LoVo (cell line): ENCODE measurements at regions not wholly inside any gene's neighbourhood (a gene's known extent, or its start where the extent isn't known, plus 50 kb on each side); places are given as distances from the start of the nearest gene placed in this dataset.
A peak's percentile ranks its signal among the peaks of the same experiment; 100 is the strongest.
"Not testable (repeated sequence)": the region's sequence is repeated elsewhere in the genome, so short reads cannot be mapped to it uniquely, and the experiment has no call there.

ENCODE experiments used
- DNase-seq: peaks from one replicate; pipeline ENCODE4 v3.0.0-alpha.2; 2016; ENCODE audit warnings: low spot score

DNA sequence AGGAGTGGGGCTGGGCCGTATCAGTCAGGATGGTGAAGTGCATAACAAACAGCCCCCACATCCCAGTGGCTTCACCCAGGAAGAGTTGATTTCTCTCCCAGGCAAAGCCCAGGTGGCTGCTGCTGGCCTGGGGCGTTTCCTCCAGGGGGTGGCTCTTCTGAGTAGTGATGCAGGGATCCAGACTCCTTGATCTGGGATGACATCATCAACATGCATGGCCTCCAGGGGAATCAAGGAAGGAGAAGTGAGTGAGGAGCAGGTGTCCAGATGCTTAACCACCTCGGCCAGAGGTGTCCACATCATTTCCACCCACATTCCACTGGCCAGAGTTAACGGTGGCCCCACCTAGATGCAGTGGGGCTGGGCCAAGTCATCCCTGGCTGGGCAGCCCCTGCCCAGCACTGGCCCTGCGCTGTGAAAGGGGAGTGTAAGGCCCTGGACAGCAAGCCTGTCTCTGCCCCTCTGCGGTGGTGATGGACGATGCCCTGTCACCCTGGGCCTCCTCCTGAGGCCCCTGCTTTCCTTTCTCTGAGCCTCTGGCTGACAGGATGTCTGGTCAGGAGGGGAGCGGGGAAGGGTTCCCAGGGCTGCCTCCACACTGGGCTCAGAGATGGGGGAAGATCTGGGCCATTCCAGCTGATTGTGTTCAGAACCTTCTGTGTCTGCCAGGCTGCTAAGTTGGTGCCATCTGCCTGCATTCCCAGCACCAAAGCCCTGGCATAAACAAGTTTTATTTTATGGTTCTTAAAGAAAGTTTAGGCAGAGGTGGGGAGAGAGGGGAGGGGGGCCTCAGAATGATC is 598.2 kb downstream of the MATN1 start:
- DNase-seq, result no peak

- no peak for DNase-seq
Measured at GRCh38 chr1:30123896-30124295, 599.5 kb downstream of the MATN1 start.

- no peak for DNase-seq
Measured at GRCh38 chr1:30123036-30123435, 600.3 kb downstream of the MATN1 start.

DNA sequence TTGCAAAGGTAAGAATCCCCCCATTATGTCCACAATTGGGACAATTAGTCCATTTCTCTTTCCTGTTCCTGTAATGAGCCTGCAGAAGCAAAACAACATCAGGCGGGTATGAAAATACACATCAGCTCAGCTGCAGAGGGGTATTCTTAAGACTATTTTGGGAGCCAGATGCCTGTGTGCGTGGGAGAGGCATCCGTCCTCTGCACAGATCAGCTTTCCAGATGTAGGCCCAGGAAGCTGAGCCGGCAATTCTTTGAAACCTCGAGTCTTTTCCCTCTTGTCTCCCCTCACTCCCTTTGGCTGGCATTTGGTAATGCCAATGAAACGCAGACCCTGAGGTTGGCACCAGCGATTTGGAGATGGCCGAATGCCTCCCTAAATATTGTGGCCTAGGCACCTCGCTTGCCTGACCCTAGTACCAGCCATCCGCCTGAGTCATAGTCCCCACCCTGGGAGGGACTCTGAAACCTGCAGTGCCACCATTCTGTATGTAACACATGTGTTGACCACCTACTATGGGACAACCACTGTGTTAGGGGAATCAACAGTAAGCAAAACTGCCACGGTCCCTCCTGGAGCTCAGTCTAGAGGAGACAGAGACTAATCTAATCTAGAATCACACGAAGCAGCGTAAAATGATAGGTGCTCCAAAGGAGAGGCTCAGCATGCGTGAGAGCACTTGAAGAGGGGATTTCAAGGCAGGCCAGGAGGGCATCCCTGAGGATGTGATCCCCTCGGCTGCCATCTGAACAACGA is 603.0 kb downstream of the MATN1 start:
- DNase-seq, result no peak

DNA sequence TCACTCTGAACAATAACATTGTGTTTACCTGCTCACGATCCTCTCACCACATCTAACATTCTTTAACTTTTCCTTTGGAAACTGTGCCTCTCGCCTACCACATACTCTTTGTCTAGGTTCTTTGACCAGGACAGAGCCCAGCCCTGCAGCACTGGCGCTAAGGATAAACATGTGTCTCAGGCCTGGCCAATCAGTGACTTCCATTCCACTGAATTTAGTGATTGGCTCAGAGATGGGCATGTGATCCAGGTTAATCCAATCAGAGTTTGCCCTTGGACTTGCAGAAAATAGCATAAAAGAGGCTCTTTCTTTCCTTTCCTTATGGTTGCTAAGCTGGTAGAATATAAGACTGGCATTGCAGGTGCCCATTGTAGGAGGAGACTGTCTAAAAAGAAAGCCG is 605.7 kb downstream of the MATN1 start:
- DNase-seq, result no peak

DNA sequence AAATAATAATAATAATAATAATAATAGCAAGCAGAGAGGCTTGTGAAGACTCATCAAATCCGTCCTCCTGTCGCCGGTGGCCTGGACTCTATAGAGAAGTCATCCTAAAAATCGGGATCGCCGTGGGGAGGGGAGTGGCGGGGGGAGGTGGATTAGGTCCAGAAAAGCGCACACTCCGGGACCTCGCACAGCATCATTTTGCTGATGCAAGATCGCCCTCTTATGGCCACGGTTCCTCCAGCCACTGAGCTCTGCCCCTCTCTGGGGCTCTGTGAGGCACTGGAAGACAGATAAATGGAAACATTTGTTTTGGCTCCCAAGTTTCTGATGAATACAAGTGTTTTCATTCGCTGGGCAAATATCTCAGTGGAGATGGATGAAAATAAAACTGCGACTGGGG is 612.0 kb downstream of the MATN1 start:
- peak; percentile 27 for DNase-seq

DNA sequence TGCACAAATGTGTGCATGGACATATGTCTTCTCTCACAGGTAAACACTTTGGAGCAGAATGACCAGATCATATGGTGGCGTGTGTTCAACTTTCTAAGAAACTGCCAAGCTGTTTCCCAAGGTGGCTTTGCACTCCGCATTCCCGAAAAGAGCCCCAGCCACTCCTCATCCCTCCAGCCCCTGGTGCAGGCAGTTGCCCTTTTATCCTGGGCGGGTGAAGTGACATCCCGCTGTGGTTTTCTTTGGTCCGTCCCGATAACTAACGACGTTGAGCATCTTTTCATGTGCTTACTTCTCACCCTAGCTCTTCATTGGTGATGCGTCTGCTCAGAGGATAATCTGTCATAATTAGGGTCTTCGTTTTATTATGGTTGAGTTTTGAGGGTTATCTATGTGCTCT is 612.5 kb downstream of the MATN1 start:
- no peak for DNase-seq

GRCh38 chr1:30109853-30110252 is 613.5 kb downstream of the MATN1 start:
- no peak for DNase-seq

DNA sequence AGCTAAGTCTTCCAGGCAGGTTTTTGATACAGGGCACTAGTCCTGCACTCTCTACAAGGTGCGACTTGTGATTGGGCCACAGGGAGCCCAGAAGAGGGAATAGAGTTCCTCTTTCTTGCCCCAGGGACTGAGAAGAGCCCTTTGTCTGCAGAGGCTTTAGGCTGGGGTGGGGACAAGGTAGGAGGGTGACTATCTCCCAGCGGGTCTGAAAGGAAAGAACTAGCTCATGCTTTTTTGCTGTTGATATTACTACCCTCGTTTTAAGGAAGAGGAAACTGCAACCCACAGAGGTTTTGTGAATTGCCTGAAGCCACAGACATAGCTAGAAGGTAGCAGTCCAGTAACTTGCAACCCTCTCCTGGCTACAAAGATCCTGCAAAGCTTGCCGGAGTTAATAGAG is 615.2 kb downstream of the MATN1 start:
- no peak for DNase-seq

GRCh38 chr1:30106125-30106524 is 617.3 kb downstream of the MATN1 start:
- peak; percentile 42 for DNase-seq

- no peak for DNase-seq
Measured at GRCh38 chr1:30104551-30104950, 618.8 kb downstream of the MATN1 start.

DNA sequence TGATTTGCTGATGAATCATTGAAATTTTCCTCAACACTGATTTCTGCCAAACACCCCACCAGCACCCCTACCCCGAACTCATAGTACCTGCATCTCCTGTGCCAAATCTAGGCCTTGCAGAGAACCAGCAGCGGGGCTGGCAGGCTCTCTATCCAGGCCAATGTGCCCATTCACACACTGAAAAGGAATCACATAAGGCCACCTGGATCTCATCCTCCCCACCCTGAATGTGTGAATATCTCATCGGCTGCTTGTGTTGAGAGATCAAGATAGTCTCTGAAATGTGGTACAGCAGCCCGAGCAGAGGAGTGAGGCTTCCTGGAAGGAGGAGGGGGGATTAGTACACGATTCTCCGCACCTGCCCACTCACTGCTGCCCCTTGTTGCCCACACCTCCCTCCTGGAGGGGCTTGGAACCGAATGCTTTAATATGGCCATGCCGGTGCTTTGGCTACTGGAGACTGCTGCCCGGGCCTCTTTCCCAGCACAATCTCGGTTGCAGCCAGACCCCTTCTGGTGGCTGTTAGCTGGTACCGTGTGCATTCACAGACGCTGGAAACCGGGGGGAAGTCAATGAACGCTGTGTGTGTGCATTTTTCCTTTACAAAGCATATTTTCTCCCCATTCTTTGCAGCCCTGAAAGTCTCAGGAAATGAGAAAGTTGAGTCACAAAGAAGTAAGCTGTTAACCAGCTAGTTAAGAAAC is 619.5 kb downstream of the MATN1 start:
- no peak for DNase-seq

DNA sequence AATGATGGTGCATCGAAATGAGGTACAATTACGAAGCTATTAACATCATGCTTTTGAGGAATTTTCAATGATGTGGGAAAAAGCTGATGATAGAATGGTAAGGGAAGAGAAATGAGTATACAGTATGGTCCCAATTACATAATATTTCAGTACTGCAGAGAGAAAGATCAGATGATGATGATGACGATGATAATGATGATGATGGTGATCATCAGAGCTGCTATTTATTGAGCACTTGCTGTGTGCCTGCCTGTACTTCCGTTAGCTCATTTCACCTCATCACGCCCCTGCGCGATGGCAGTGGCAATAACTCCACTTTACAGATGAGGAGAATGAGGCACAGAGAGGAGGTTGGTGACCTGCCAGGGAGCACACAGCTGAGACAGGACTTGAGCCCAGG is 620.8 kb downstream of the MATN1 start:
- DNase-seq, result no peak

DNA sequence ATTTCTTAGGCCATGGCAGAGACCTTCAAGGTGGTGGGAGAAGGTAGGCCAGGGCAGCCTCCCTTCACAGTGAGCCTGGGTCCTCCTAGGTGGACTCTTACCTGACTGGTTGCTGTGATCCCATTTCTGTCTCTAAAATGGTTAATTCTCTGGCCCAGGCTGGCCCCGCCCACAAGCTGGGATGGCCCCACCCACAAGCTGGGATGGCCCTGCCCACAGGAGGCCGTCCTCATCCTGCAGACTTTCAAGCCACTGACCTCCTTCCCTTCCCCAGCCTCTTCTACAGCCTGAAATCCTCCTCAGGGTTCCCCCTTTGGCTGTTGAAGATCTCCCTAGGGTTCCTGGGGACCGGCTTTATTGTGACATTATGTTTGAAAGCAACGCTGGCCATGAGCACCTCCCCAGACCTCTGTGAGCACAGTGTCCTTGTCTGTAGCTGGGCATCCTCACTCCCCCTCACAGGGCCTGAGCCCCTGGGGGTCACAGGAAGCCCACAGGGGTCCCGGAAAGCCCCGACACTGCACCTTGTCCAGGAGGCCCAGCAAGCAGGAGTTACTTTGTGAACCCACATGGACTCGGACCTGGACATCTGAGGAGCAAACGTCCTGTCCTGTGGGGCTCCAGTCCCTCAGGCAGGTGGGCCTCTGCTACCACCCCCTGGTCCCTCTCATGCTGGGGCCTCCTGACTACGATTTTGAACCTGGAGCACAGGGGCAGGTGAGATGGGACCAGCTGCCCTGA is 621.7 kb downstream of the MATN1 start:
- DNase-seq, result no peak

GRCh38 chr1:30101016-30101415 is 622.4 kb downstream of the MATN1 start:
- no peak for DNase-seq

- DNase-seq, result no peak
Measured at GRCh38 chr1:30100524-30100862, 622.9 kb downstream of the MATN1 start.

DNA sequence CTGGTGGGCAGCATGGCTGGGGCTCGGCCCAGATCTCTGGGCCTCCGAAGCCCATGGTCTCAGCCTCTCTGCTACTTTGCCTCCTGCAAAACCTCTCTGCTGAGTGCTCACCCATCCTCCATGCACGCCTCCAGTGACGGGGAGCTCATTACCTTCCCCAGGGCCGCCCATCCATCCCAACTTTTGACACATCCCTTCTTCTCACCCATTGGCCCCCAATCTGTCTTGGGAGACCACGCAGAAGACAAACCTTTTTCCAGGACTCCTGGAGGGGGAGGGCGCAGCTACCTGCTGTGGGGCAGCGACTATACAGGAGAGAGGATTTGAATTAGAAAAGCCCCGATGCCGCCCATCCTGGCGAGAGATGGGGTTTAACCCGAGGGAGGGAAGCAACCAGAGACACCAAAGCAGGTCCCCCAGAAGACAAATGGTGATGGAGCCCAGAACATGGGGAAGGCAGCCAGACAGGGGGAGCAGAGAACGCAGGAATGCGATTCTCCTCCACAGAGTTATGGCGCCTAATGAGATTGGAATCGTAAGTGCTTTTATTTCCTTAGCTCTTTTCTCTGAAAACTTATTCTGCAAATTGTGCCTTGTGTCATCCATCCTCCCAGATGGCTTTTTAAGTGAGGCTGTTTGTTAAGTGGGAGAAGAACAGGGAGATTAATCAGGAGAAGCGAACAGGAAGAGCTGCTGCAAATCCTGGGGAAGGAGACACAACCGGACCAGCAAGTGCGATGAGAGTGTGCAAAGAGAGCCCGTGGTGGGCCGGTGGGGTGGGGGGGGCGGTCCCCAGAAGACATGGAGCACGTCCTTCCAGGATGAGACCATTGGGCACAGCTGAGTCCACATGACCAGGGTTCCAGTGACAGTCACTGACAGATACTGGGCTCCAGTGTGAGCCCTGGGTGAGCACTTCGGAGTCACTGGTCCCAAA is 623.5 kb downstream of the MATN1 start:
- no peak for DNase-seq

GRCh38 chr1:30097851-30098250 is 625.5 kb downstream of the MATN1 start:
- not testable (repeated sequence) for DNase-seq

DNA sequence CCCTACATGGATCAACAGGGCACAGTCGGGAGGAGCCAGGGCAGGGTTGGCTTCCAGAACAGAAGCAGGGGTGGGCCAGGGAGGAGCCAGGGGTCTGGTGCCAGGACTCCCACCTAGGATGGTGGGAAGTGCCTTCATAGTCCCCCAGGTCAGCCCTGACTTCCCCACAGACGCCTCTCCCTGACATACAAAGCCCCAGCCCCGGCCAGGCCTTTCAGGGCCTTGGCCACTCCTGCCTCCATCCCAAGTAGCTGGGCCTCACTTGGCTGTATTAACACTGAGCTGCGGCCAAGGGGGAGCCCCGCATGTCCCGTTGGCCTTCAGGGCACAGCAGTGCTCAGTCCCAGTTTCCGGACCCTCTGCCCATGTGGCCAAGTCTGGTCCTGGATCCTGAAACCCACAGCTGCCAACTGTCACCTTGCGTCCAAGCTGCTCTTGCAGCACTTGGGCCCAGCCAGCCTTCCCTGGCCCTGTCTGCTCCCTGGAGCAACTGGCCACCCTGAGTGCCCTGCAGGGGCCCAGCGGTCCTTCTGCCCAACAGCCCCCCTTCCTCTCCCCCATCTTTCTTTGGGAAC is 627.8 kb downstream of the MATN1 start:
- no peak for DNase-seq

DNA sequence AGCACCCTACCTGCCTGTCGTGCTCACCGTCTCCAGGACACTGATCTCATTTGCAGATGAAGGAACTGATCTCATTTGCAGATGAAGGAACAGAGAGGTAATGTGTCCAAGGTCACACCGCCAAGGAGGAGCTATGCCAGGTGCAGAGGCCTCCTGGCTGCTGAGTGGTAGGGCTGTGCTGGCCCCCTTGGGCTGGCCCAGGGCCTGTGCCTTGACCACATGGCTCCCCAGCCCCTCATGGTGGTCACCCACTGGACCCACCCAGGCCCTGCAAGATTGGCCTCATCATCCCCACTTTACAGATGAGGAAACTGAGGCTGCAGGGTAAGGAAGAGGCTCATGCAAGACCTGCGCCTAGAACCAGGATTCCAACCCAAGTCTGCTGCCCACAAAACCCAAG is 628.3 kb downstream of the MATN1 start:
- no peak for DNase-seq
